ENCODE measurements at regions not wholly inside any gene's neighbourhood (a gene's known extent, or its start where the extent isn't known, plus 50 kb on each side); places are given as distances from the start of the nearest gene placed in this dataset.
"Not testable (repeated sequence)": the region's sequence is repeated elsewhere in the genome, so short reads cannot be mapped to it uniquely, and the experiment has no call there.

GRCh38 chr5:116740771-116741170 is 166.1 kb upstream of the SEMA6A start:
- no peak for DNase-seq (ENCODE audit: low read depth)

DNA sequence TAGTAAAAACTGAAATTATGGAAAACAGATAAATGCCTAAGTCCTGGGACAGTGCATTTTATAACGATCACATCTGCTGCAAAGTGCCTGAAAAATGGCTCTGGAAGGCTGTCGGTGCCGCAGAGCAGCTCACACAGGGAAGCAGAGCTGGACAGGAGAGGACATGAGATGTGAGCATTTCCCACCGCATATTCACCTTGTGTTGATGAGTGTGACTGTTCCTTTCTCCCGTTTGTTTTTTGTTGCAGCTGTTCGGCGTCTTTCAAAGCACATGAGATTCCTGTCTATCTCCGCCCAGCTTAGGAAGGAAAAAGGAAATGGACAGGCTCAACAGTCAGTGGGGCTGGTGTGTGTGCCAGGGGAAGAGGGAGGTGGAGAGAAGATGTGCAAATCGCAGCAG is 164.9 kb upstream of the SEMA6A start:
- no peak for DNase-seq (ENCODE audit: low read depth)

DNA sequence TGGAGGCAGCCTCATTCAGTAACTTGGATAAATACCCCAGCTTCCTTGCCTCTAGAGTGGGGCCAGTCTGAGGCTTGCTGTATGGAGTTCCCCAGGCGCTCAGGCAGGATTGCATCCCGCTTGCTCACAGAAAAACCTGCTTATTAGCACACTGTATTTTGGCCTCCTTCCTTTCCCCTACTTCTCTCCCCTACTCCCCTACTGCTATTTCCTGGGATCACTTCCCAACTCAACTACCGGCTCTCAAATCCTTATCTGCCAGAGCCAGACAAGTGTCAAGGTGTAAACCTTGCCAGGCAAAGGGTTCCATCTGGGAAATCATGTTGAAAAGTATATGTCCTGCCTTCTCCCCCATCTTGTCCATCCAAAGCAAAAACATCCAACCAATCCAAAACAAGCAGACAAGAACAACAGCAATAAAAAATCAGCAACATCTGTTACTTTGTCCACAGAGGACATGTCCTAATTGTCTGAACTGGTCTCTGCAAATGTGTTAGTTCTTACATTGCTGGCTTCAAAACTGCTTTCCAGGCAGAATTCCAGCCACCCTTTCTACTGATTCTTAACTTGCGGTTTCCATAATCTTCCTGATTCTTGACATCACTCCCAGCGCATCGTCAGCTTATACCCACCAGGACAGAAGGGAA is 164.1 kb upstream of the SEMA6A start:
- no peak for DNase-seq (ENCODE audit: low read depth)

DNA sequence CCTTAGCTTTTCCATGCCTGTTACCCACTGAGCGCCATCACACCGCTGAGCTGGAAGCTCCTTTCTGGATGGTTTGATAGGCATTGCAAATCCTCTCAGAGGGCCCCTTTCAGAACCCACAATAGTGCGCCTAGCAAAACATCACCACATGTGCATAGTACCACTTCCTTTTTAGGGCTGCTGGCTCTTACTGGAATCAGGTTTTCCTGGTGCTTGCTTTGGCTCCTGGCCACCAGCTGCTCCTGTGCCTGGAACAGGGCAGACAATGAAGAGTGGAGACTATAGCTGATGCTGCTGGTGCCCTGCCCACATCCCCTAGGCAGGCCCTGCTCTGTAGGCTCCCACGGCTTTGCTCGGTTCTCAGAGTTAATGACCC is 163.6 kb upstream of the SEMA6A start:
- DNase-seq (ENCODE audit: low read depth): no peak

DNA sequence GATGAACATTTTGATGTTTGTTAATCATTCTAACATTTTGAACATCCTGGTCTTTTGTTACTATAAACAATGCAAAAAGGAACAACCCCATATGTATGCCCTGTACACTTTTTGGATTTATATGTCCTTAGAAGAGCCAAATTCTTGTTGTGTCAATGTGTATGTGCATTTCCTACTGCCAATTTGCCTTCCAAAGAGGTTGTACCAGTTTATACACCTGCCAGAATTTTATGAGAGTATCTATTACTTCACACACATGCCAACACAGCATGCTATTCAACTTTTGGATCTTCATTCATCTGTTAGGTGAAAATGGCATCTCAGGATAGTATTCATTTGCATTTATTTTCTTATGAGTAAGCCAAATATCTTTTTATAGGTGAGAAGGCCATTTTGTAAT is 162.0 kb upstream of the SEMA6A start:
- DNase-seq (ENCODE audit: low read depth): no peak

GRCh38 chr5:116733991-116734975 is 159.7 kb upstream of the SEMA6A start:
- DNase-seq (ENCODE audit: low read depth): no peak

- no peak for DNase-seq (ENCODE audit: low read depth)
Measured at GRCh38 chr5:116732591-116732990, 158.0 kb upstream of the SEMA6A start.

- DNase-seq (ENCODE audit: low read depth): no peak
Measured at GRCh38 chr5:116731432-116731831, 156.8 kb upstream of the SEMA6A start.

DNA sequence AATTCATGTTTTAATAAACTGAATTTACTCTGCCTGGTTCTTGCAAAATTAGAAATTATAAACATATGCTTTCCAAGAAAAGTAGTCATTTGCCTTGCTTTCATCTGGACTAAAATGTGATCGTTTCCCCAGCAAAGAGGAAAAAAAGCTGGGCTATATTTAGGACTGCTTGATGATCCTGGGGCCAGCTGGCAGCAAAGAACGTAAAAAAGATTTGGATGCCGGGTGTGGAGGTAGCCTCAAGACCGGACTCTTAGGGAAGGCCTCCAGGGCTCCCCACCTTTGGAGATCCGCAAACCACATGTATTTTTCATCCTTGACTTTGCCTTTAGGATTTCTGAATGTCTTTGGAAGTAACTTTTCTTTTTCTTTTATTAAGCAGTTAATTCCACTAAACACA is 156.1 kb upstream of the SEMA6A start:
- DNase-seq (ENCODE audit: low read depth): no peak

DNA sequence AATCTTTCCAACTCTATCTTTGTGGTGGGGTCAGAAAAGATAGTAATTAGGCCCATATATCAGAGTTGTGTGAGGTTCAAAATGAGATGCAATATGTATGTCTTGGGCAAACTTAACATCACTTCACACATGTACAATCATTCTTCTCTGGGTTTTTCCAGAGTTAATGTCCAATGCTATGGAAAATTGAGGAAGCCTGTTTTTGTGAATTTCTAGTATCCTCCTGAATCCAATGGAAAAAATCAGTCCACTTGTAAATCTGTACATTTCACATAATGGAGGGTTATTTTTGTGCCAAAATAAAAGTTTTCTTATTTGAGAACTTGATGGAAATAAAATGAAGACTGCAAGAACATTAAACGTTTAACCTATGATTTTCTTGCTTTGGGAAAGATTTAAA is 155.6 kb upstream of the SEMA6A start:
- DNase-seq (ENCODE audit: low read depth): no peak

- no peak for DNase-seq (ENCODE audit: low read depth)
Measured at GRCh38 chr5:116727248-116727647, 152.6 kb upstream of the SEMA6A start.

DNA sequence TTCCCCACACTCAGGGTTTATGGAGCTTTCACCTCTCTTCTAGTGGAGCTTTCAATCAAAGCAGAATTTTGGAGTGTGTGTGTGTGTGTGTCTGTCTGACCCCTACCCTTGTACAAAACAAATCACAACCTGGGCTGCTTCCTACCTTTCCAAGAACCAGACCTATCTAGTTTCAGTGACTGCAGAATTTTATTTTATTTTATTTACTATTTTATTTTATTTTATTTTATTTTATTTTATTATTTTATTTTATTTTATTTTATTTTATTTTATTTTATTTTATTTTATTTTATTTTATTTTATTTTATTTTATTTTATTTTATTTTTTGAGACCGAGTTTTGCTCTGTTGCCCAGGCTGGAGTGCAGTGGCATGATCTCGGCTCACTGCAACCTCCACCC is 151.6 kb upstream of the SEMA6A start:
- not testable (repeated sequence) for DNase-seq (ENCODE audit: low read depth)

DNA sequence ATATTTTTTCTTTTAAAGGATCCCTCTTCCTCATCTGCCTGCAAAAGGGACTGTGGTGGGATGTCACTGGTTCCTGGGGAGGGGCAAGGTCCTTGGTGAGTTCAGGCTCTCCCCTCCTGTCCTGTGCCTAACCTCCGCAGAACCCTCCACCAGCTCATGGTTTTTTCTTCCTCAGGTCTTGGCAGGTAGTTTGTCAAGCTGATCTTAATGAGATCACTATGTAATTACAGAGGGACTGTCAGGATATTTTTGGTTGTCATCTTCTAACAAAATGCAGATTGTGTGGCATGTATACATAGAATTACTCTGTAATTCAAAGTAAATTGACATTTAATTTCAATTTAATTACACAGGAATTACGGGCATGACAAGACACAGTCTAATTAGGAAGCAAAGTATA is 150.3 kb upstream of the SEMA6A start:
- DNase-seq (ENCODE audit: low read depth): no peak

- no peak for DNase-seq (ENCODE audit: low read depth)
Measured at GRCh38 chr5:116722651-116723050, 148.0 kb upstream of the SEMA6A start.

- no peak for DNase-seq (ENCODE audit: low read depth)
Measured at GRCh38 chr5:116719106-116719505, 144.5 kb upstream of the SEMA6A start.

GRCh38 chr5:116718317-116718716 is 143.7 kb upstream of the SEMA6A start:
- no peak for DNase-seq (ENCODE audit: low read depth)

- no peak for DNase-seq (ENCODE audit: low read depth)
Measured at GRCh38 chr5:116709082-116709481, 134.5 kb upstream of the SEMA6A start.

GRCh38 chr5:116705121-116705519 is 130.5 kb upstream of the SEMA6A start:
- not testable (repeated sequence) for DNase-seq (ENCODE audit: low read depth)

GRCh38 chr5:116703941-116704340 is 129.3 kb upstream of the SEMA6A start:
- DNase-seq (ENCODE audit: low read depth): no peak

DNA sequence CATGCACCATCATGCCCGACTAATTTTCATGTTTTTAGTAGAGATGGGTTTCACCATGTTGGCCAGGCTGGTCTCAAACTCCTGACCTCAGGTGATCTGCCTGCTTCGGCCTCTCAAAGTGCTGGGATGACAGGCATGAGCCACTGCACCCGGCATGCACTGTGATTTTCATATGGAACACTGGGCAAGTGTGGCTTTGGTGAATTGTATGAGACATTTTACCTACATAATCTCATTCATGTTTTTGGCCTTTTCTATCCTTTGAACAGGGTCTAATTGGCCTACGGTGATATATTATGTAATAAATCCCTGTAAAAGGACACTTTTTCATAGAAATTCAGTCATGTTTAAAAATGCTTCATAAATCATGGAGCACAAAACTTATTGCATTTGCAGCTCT is 128.7 kb upstream of the SEMA6A start:
- no peak for DNase-seq (ENCODE audit: low read depth)

GRCh38 chr5:116702776-116703175 is 128.2 kb upstream of the SEMA6A start:
- no peak for DNase-seq (ENCODE audit: low read depth)

GRCh38 chr5:116699332-116699731 is 124.7 kb upstream of the SEMA6A start:
- DNase-seq (ENCODE audit: low read depth): no peak

DNA sequence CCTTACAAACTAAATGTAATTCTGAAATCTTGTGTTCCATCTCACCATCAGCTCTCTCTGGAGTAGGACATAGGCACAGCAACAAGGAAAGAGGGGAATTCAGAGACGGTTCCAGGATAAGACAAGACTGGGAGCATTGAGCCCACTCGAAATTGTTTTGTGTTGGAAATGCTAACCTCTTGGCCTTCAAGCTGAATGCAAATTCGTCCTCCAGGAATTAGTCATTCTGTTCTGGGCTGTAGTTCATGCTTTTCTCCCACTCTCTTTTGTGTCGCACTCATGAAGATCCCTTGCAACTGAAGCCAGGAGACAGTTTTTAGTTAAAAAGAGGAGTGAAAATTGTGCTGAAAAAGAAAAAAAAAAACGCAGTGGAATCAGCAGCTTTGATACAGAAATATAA is 121.7 kb upstream of the SEMA6A start:
- no peak for DNase-seq (ENCODE audit: low read depth)

DNA sequence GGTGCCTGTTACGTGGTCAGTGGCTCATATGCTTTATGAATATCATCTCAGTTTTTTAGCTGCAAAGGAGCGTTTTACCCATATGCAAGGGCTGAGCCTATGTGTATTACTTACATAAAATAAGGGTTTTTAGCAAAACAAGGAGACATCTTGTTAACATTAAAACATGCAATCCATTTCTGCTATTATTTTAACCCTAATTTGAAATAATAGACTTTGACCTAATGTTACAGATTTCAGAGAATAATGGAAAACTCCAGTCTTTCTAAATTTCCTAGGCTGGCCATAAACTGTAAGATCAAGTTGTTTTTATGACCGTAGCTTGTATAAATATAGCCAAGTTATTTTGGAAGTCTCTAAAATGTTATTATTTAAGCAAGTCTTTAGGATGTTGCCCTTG is 121.1 kb upstream of the SEMA6A start:
- DNase-seq (ENCODE audit: low read depth): no peak
